Muscle layer of colon (tissue), 2 donors: ENCODE measurements at regions not wholly inside any gene's neighbourhood (a gene's known extent, or its start where the extent isn't known, plus 50 kb on each side); places are given as distances from the start of the nearest gene placed in this dataset.

Experiments used
- H3K27ac ChIP-seq: one replicate; pipeline ENCODE4 v1.7.0; 2013; ENCODE audit warnings: low read depth, mild to moderate bottlenecking, low read length, moderate library complexity
- H3K27me3 ChIP-seq, 2 donors: one replicate each; pipeline ENCODE4 v1.7.0; 2013; ENCODE audit warnings: low read length in 2 of 2, mild to moderate bottlenecking in 2 of 2; ENCODE audit not compliant: insufficient read depth in 2 of 2, control insufficient read depth in 1 of 2
- H3K36me3 ChIP-seq: one replicate; pipeline ENCODE4 v1.7.0; 2013; ENCODE audit warnings: mild to moderate bottlenecking, low read length; ENCODE audit not compliant: insufficient read depth
- H3K4me1 ChIP-seq: one replicate; pipeline ENCODE4 v1.7.0; 2013; ENCODE audit warnings: mild to moderate bottlenecking, low read length; ENCODE audit not compliant: insufficient read depth
- H3K4me3 ChIP-seq, 2 donors: one replicate each; pipeline ENCODE4 v1.7.0; 2013; ENCODE audit warnings: low read length in 2 of 2, low read depth in 1 of 2, mild to moderate bottlenecking in 1 of 2, moderate library complexity in 1 of 2
- H3K9ac ChIP-seq: one replicate; pipeline ENCODE4 v1.7.0; 2013; ENCODE audit warnings: low read length
- H3K9me3 ChIP-seq: one replicate; pipeline ENCODE4 v1.7.0; 2013; ENCODE audit warnings: mild to moderate bottlenecking, low read length
- donor health status: abdominal sarcoma.
- donor health status: Adenocarcinoma of cecum.

- H3K4me3 ChIP-seq: no peak overlapping the region
- H3K9me3 ChIP-seq: no peaks in the 10 kb centered on the region
- no peaks in the 10 kb centered on the region for H3K36me3 ChIP-seq
- no peak overlapping the region for H3K9ac ChIP-seq
- no peaks in the 10 kb centered on the region for H3K27me3 ChIP-seq
- no peaks in the 10 kb centered on the region for H3K4me1 ChIP-seq
- H3K27ac ChIP-seq: no peak overlapping the region
Observed at GRCh38 chr4:136865526-136865925, 666.8 kb downstream of the PCDH18 start.

GRCh38 chr4:136864604-136865185 lies 667.6 kb downstream of the PCDH18 start:
- H3K27ac ChIP-seq: no peak overlapping the region
- H3K9me3 ChIP-seq: no peaks in the 10 kb centered on the region
- no peaks in the 10 kb centered on the region for H3K4me1 ChIP-seq
- no peaks in the 10 kb centered on the region for H3K27me3 ChIP-seq
- H3K4me3 ChIP-seq: no peak overlapping the region
- no peaks in the 10 kb centered on the region for H3K36me3 ChIP-seq
- H3K9ac ChIP-seq: no peak overlapping the region

- Histone ChIP-seq H3K9ac (no peak overlapping the region), H3K36me3 (no peaks in the 10 kb centered on the region), H3K9me3 (no peaks in the 10 kb centered on the region), H3K4me1 (no peaks in the 10 kb centered on the region), H3K4me3 (no peak overlapping the region), H3K27me3 (no peaks in the 10 kb centered on the region), H3K27ac (no peak overlapping the region)
Observed at GRCh38 chr4:136863756-136864155, 668.5 kb downstream of the PCDH18 start.

- Histone ChIP-seq H3K9me3 (no peaks in the 10 kb centered on the region), H3K9ac (no peak overlapping the region), H3K4me1 (no peaks in the 10 kb centered on the region), H3K36me3 (no peaks in the 10 kb centered on the region), H3K4me3 (no peak overlapping the region), H3K27ac (no peak overlapping the region), H3K27me3 (no peaks in the 10 kb centered on the region)
Observed at GRCh38 chr4:136862653-136863052, 669.6 kb downstream of the PCDH18 start.

- no peak overlapping the region for H3K4me3 ChIP-seq
- no peaks in the 10 kb centered on the region for H3K9me3 ChIP-seq
- no peak overlapping the region for H3K9ac ChIP-seq
- no peaks in the 10 kb centered on the region for H3K36me3 ChIP-seq
- H3K27me3 ChIP-seq: no peaks in the 10 kb centered on the region
- H3K4me1 ChIP-seq: no peaks in the 10 kb centered on the region
- H3K27ac ChIP-seq: no peak overlapping the region
Observed at GRCh38 chr4:136861091-136861490, 671.2 kb downstream of the PCDH18 start.

GRCh38 chr4:136858903-136859302 lies 673.4 kb downstream of the PCDH18 start:
- H3K4me1 ChIP-seq: no peaks in the 10 kb centered on the region
- H3K4me3 ChIP-seq: no peak overlapping the region
- no peaks in the 10 kb centered on the region for H3K36me3 ChIP-seq
- H3K27ac ChIP-seq: no peak overlapping the region
- H3K9me3 ChIP-seq: no peaks in the 10 kb centered on the region
- no peak overlapping the region for H3K9ac ChIP-seq
- H3K27me3 ChIP-seq: no peaks in the 10 kb centered on the region

GRCh38 chr4:136855886-136856285 lies 676.4 kb downstream of the PCDH18 start:
- Histone ChIP-seq H3K4me3 (no peak overlapping the region), H3K4me1 (no peaks in the 10 kb centered on the region), H3K9ac (no peak overlapping the region), H3K36me3 (no peaks in the 10 kb centered on the region), H3K9me3 (no peaks in the 10 kb centered on the region), H3K27me3 (no peaks in the 10 kb centered on the region), H3K27ac (no peak overlapping the region)

- no peak overlapping the region for H3K27ac ChIP-seq
- no peak overlapping the region for H3K4me3 ChIP-seq
- no peaks in the 10 kb centered on the region for H3K4me1 ChIP-seq
- H3K9me3 ChIP-seq: no peaks in the 10 kb centered on the region
- no peak overlapping the region for H3K9ac ChIP-seq
- H3K36me3 ChIP-seq: no peaks in the 10 kb centered on the region
- no peaks in the 10 kb centered on the region for H3K27me3 ChIP-seq
Observed at GRCh38 chr4:136850446-136850845, 681.8 kb downstream of the PCDH18 start.

- Histone ChIP-seq H3K9me3 (no peaks in the 10 kb centered on the region), H3K27ac (no peak overlapping the region), H3K4me3 (no peak overlapping the region), H3K36me3 (no peaks in the 10 kb centered on the region), H3K9ac (no peak overlapping the region), H3K27me3 (no peaks in the 10 kb centered on the region), H3K4me1 (no peaks in the 10 kb centered on the region)
Observed at GRCh38 chr4:136847881-136848621, 684.2 kb downstream of the PCDH18 start.

GRCh38 chr4:136841526-136841925 lies 690.8 kb downstream of the PCDH18 start:
- Histone ChIP-seq H3K27me3 (no peaks in the 10 kb centered on the region), H3K9me3 (no peaks in the 10 kb centered on the region), H3K4me1 (no peaks in the 10 kb centered on the region), H3K36me3 (no peaks in the 10 kb centered on the region), H3K27ac (no peak overlapping the region), H3K4me3 (no peak overlapping the region), H3K9ac (no peak overlapping the region)

- no peak overlapping the region for H3K4me3 ChIP-seq
- H3K9me3 ChIP-seq: no peaks in the 10 kb centered on the region
- no peaks in the 10 kb centered on the region for H3K36me3 ChIP-seq
- H3K27me3 ChIP-seq: no peaks in the 10 kb centered on the region
- no peak overlapping the region for H3K9ac ChIP-seq
- no peak overlapping the region for H3K27ac ChIP-seq
- H3K4me1 ChIP-seq: no peaks in the 10 kb centered on the region
Observed at GRCh38 chr4:136838607-136839006, 693.7 kb downstream of the PCDH18 start.

- Histone ChIP-seq H3K9ac (no peak overlapping the region), H3K4me3 (no peak overlapping the region)
Observed at GRCh38 chr4:136831553-136831952, 700.7 kb downstream of the PCDH18 start.

More at GRCh38 chr4:136831553-136831952, 700.7 kb downstream of the PCDH18 start:
- no peak overlapping the region for H3K27ac ChIP-seq
- H3K27me3 ChIP-seq: no peaks in the 10 kb centered on the region
- H3K9me3 ChIP-seq: no peaks in the 10 kb centered on the region
- no peaks in the 10 kb centered on the region for H3K36me3 ChIP-seq
- no peaks in the 10 kb centered on the region for H3K4me1 ChIP-seq
